ENCODE measurements at regions not wholly inside any gene's neighbourhood (a gene's known extent, or its start where the extent isn't known, plus 50 kb on each side); places are given as distances from the start of the nearest gene placed in this dataset.
A peak's percentile ranks its signal among the peaks of the same experiment; 100 is the strongest.

- ATAC-seq (no peak), DNase-seq (no peak)
- no peaks in the 10 kb centered on the region for H3K36me3 Mint-ChIP-seq
- CTCF ChIA-PET: no interaction called here
- no peak overlapping the region for H3K27ac Mint-ChIP-seq
- H3K4me3 Mint-ChIP-seq: no peak overlapping the region
- H3K4me1 Mint-ChIP-seq: peaks cover 3% of the 10 kb centered on the region
- peaks cover 51% of the 10 kb centered on the region for H3K27me3 Mint-ChIP-seq
- H3K9me3 Mint-ChIP-seq (ENCODE audit: low read depth): no peaks in the 10 kb centered on the region
Observed at GRCh38 chr6:108745664-108746336, 102.4 kb upstream of the ARMC2 start.

- H3K9me3 Mint-ChIP-seq (ENCODE audit: low read depth): no peaks in the 10 kb centered on the region
- DNase-seq: no peak
- no peak overlapping the region for H3K27ac Mint-ChIP-seq
- no peaks in the 10 kb centered on the region for H3K36me3 Mint-ChIP-seq
- CTCF ChIA-PET: no interaction called here
- H3K4me1 Mint-ChIP-seq: peaks cover 3% of the 10 kb centered on the region
- no peak overlapping the region for H3K4me3 Mint-ChIP-seq
- peaks cover 46% of the 10 kb centered on the region for H3K27me3 Mint-ChIP-seq
- no peak for ATAC-seq
Observed at GRCh38 chr6:108746366-108746765, 101.9 kb upstream of the ARMC2 start.

- Mint-ChIP-seq H3K27ac (no peak overlapping the region), H3K27me3 (peaks cover 44% of the 10 kb centered on the region), H3K9me3 (ENCODE audit: low read depth) (no peaks in the 10 kb centered on the region), H3K4me1 (peaks cover 3% of the 10 kb centered on the region), H3K36me3 (no peaks in the 10 kb centered on the region), H3K4me3 (no peak overlapping the region)
- CTCF ChIA-PET: interaction anchor here (0.8 kb wide), 1 partner anchor 91 kb away, joined by 3 read pairs; no protein-coding TSS in a partner anchor
- ATAC-seq (no peak), DNase-seq (no peak)
Observed at GRCh38 chr6:108746836-108747575, 101.2 kb upstream of the ARMC2 start.

- Mint-ChIP-seq H3K27me3 (peaks cover 44% of the 10 kb centered on the region), H3K36me3 (no peaks in the 10 kb centered on the region), H3K9me3 (ENCODE audit: low read depth) (no peaks in the 10 kb centered on the region), H3K27ac (no peak overlapping the region), H3K4me1 (peaks cover 3% of the 10 kb centered on the region), H3K4me3 (no peak overlapping the region)
- CTCF ChIA-PET: no interaction called here
- DNase-seq (no peak), ATAC-seq (peak; percentile 20)
Observed at GRCh38 chr6:108748055-108748454, 100.2 kb upstream of the ARMC2 start.

- Mint-ChIP-seq H3K4me1 (peaks cover 3% of the 10 kb centered on the region), H3K27ac (no peak overlapping the region), H3K27me3 (peaks cover 41% of the 10 kb centered on the region), H3K4me3 (no peak overlapping the region), H3K36me3 (no peaks in the 10 kb centered on the region), H3K9me3 (ENCODE audit: low read depth) (no peaks in the 10 kb centered on the region)
- DNase-seq (peak; percentile 12), ATAC-seq (no peak)
- CTCF ChIA-PET: no interaction called here
Observed at GRCh38 chr6:108748959-108749358, 99.3 kb upstream of the ARMC2 start.

- H3K36me3 Mint-ChIP-seq: no peaks in the 10 kb centered on the region
- H3K9me3 Mint-ChIP-seq (ENCODE audit: low read depth): no peaks in the 10 kb centered on the region
- H3K27ac Mint-ChIP-seq: no peak overlapping the region
- DNase-seq: no peak
- no peak overlapping the region for H3K4me3 Mint-ChIP-seq
- peaks cover 26% of the 10 kb centered on the region for H3K27me3 Mint-ChIP-seq
- H3K4me1 Mint-ChIP-seq: peaks cover 6% of the 10 kb centered on the region
- ATAC-seq: no peak
- CTCF ChIA-PET: interaction anchor here (1.2 kb wide), 1 partner anchor 30 kb away, joined by 3 read pairs; no protein-coding TSS in a partner anchor
Observed at GRCh38 chr6:108750801-108751200, 97.4 kb upstream of the ARMC2 start.

- Mint-ChIP-seq H3K4me3 (no peak overlapping the region), H3K4me1 (peaks cover 6% of the 10 kb centered on the region), H3K9me3 (ENCODE audit: low read depth) (no peaks in the 10 kb centered on the region), H3K36me3 (no peaks in the 10 kb centered on the region), H3K27ac (no peak overlapping the region), H3K27me3 (peaks cover 26% of the 10 kb centered on the region)
- DNase-seq (no peak), ATAC-seq (no peak)
- CTCF ChIA-PET: no interaction called here
Observed at GRCh38 chr6:108751282-108751681, 96.9 kb upstream of the ARMC2 start.

GRCh38 chr6:108751851-108752732 is 96.1 kb upstream of the ARMC2 start:
- H3K36me3 Mint-ChIP-seq: no peaks in the 10 kb centered on the region
- no peak for DNase-seq
- peaks cover 23% of the 10 kb centered on the region for H3K27me3 Mint-ChIP-seq
- ATAC-seq: no peak
- H3K9me3 Mint-ChIP-seq (ENCODE audit: low read depth): no peaks in the 10 kb centered on the region
- H3K27ac Mint-ChIP-seq: no peak overlapping the region
- H3K4me3 Mint-ChIP-seq: no peak overlapping the region
- peaks cover 6% of the 10 kb centered on the region for H3K4me1 Mint-ChIP-seq
- CTCF ChIA-PET: no interaction called here

- CTCF ChIA-PET: no interaction called here
Observed at GRCh38 chr6:108752733-108753590, 95.3 kb upstream of the ARMC2 start.

GRCh38 chr6:108755257-108756240 is 92.7 kb upstream of the ARMC2 start:
- no peak overlapping the region for H3K4me3 Mint-ChIP-seq

More at GRCh38 chr6:108752733-108753590, 95.3 kb upstream of the ARMC2 start:
- Mint-ChIP-seq H3K36me3 (no peaks in the 10 kb centered on the region), H3K27ac (no peak overlapping the region), H3K4me1 (peaks cover 5% of the 10 kb centered on the region), H3K27me3 (peaks cover 19% of the 10 kb centered on the region), H3K4me3 (no peak overlapping the region), H3K9me3 (ENCODE audit: low read depth) (no peaks in the 10 kb centered on the region)
- no peak for ATAC-seq
- no peak for DNase-seq

GRCh38 chr6:108757357-108757756 is 90.9 kb upstream of the ARMC2 start:
- Mint-ChIP-seq H3K36me3 (no peaks in the 10 kb centered on the region), H3K9me3 (ENCODE audit: low read depth) (no peaks in the 10 kb centered on the region), H3K4me1 (peaks cover 5% of the 10 kb centered on the region), H3K4me3 (no peak overlapping the region), H3K27ac (no peak overlapping the region), H3K27me3 (peaks cover 8% of the 10 kb centered on the region)
- CTCF ChIA-PET: no interaction called here
- ATAC-seq: no peak
- no peak for DNase-seq

More at GRCh38 chr6:108755257-108756240, 92.7 kb upstream of the ARMC2 start:
- Mint-ChIP-seq H3K4me1 (peaks cover 3% of the 10 kb centered on the region), H3K9me3 (ENCODE audit: low read depth) (no peaks in the 10 kb centered on the region), H3K27me3 (peaks cover 8% of the 10 kb centered on the region), H3K27ac (no peak overlapping the region), H3K36me3 (no peaks in the 10 kb centered on the region)
- DNase-seq (peak; percentile 21), ATAC-seq (no peak)
- CTCF ChIA-PET: no interaction called here

GRCh38 chr6:108758884-108759283 is 89.3 kb upstream of the ARMC2 start:
- DNase-seq: no peak
- Mint-ChIP-seq H3K9me3 (ENCODE audit: low read depth) (no peaks in the 10 kb centered on the region), H3K27me3 (peaks cover 4% of the 10 kb centered on the region), H3K36me3 (no peaks in the 10 kb centered on the region), H3K4me3 (no peak overlapping the region), H3K27ac (no peak overlapping the region), H3K4me1 (peaks cover 13% of the 10 kb centered on the region)
- no peak for ATAC-seq
- CTCF ChIA-PET: no interaction called here
